ENCODE measurements at regions not wholly inside any gene's neighbourhood (a gene's known extent, or its start where the extent isn't known, plus 50 kb on each side); places are given as distances from the start of the nearest gene placed in this dataset.

GRCh38 chr15:69931156-69931555, 166.6 kb downstream of the TLE3 start:
- no peak for DNase-seq

DNA sequence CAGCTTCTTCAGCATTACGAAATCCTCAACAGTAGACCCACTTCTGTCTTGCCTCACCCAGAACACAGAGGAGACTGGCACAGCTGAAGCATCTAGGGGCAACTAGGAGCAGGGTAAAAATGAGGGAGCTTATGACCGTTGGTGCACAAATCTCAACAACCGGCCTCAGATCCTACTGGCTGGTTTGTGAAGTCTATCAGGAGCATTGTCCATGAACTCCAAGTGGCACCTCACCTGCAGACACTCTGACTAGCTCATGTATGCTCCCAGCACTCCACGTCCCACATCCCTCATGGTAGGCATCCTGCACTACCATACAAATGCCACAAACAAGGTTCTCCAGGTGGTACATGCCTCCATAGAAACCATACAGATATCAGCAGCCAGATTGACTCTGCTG, 163.1 kb downstream of the TLE3 start:
- DNase-seq, result no peak

- DNase-seq, result no peak
Observed at GRCh38 chr15:69939513-69940440, 157.9 kb downstream of the TLE3 start.

DNA sequence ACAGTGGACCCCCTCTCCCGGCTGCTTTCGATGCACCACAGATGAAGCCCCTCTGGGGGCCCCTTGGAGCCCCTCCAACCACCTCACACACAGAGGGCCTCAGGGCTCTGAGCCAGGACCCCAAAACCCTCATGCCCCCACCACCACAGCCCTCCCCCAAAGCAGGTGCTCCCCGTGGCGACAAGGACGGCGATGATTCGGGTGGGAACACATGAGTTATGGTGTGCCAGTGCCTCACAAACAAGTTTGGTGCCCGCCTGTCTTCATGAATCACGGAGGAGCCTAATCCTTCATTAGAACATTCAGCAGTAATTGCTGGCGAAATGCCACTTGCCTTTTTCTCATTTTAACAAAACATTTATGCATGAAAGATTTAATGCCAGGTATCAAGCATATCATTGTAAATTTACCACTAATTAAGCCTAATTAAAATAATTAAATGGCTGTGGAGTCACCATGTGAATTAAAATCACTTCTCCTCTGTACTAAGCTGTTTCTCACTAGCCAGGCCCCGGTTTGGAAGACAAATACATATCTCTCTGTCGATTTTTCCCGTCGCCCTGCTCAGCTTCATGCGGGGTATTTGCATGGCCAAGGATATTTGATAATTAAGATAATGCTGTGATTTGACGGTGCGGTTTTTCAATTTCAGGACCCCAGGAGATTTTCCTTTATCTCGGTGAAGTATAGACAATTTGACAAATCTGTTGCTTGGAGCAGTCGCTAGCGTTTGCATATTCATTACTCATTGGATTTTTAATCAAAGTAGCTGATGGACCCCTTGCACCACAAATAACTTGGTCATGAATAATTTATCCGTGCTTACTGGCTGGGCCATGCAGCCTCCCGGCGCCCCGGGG, 157.0 kb downstream of the TLE3 start:
- DNase-seq, result no peak

DNA sequence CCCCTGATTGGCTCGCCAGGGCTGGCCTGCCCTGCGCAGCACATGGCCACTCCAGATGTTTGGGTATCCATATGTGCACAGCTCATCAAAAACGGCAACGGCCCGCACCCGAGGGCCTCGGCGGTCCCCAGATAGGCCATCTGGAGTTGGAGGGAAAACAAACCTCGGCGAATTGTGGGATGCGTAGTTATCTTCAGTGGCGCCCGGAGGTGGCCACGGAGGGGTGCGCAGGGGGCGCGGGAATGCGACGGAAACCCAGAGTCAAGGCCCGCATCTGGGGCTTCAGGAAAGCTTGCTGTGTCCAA, 156.5 kb downstream of the TLE3 start:
- no peak for DNase-seq

GRCh38 chr15:69941706-69942495, 155.8 kb downstream of the TLE3 start:
- no peak for DNase-seq

DNA sequence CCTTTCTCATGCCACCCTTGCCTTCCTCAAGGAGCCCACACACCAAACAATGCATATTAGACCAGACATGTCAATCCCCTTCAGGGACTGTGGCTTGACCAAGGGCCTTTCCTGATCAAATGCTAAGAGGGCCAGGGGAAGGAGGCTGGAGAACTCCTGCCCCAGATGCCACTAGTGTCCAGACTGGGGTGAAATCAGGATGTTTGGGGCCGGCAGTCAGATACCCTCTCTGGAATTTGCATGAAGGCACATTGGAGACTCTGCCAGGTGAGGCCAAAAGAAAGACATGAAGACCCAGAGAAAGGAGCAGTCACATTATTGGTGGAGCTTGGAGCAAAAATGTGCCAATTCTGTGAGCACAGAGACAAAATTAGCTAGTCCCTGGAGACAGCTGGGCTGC, 154.1 kb downstream of the TLE3 start:
- no peak for DNase-seq

DNA sequence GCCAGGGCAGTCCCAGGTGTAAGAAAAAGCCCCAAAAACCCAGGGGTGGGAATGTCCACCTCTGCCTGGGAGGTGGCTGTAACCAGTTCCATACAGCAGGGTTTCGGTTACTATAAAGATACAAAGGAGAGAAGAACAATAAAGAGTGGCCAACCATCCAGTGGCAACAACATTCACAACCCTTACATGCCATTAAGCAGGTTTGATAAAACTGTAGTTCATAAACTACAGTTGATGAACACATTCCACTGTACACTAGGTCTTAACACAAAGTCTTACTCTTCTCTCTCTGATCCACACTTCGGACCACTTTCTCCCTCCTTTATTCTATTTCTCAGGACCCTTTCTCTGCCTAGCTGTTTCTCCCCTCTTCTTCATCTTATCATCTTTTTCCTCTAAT, 152.0 kb downstream of the TLE3 start:
- no peak for DNase-seq

DNA sequence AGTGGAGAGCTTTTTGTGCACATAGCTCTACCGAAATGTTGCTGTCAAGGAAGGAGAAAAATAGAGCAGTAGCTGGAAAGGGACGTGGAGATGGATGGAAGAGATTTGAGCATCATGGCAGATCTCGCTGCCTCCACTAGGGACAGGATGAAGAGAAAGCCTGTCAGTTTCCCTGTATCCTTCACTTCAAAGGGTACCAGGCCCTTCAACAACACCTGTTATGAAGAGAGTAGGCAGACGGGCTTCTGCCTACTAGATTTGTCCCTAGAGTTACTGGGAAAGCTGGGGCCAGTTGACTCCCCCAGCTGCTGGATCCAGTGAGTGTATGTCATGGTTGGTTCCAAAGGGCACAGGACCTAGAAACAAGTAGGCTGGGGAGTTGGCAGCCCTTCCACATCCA, 150.8 kb downstream of the TLE3 start:
- DNase-seq, result no peak

- DNase-seq, result no peak
Observed at GRCh38 chr15:69947394-69947793, 150.3 kb downstream of the TLE3 start.

GRCh38 chr15:69949485-69949884, 148.2 kb downstream of the TLE3 start:
- no peak for DNase-seq

GRCh38 chr15:69951256-69951897, 146.3 kb downstream of the TLE3 start:
- DNase-seq, result no peak

DNA sequence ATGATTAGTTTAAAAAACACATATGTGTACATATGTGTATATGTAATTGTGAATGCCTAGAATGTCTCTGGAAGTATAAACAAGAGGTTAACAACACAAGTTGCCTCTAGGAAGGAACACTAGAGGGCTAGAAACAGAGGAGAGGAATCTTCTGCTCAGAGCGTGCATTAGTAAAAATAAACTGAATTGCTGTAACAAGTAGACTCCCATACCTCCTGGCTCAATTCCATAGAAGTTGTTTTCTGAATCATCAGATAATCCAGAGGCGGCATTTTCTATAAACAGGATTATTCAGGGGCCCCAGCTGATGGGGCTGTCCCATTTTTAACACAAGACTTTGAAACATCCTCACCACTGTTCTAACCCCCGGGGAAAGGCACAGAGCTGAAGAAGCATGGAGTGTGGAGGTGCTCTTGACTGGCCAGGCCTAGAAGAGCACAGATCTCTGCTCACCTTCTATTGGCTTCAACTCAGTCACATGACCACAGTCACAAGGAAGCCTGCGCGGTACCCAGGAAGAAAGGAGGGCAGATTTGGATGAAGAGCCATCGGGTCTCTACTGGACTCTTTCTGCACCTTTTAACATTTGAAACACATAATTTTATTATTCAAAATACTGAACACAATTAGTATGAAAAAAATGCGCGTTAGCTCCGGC, 145.7 kb downstream of the TLE3 start:
- DNase-seq, result no peak

- no peak for DNase-seq
Observed at GRCh38 chr15:69953051-69953450, 144.7 kb downstream of the TLE3 start.

DNA sequence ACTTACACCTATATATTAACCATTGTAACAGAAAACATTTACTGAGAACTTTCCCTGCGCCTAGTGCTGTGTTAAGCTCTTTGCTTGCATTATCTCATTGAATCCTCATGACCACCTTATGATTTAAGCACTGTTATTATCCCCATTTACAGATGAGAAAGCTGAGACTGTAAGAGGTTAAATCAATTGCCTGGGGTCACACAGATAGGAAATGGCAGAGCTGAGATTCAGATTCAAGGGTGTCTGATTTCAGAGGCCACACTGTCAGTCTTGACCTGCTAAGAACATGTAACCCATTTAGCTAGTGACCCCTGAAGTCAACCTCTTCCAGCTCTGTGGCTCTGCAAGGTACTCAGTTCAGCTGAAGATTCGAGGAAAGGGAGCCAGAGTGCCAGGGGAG, 143.9 kb downstream of the TLE3 start:
- DNase-seq, result no peak

GRCh38 chr15:69954666-69955065, 143.1 kb downstream of the TLE3 start:
- DNase-seq, result no peak

- DNase-seq, result no peak
Observed at GRCh38 chr15:69955240-69955894, 142.3 kb downstream of the TLE3 start.

GRCh38 chr15:69956417-69956816, 141.3 kb downstream of the TLE3 start:
- DNase-seq, result no peak

GRCh38 chr15:69957175-69957574, 140.5 kb downstream of the TLE3 start:
- no peak for DNase-seq

GRCh38 chr15:69958496-69959084, 139.1 kb downstream of the TLE3 start:
- DNase-seq, result no peak

- DNase-seq, result no peak
Observed at GRCh38 chr15:69962561-69962960, 135.2 kb downstream of the TLE3 start.
